ENCODE measurements at regions not wholly inside any gene's neighbourhood (a gene's known extent, or its start where the extent isn't known, plus 50 kb on each side); places are given as distances from the start of the nearest gene placed in this dataset.

DNA sequence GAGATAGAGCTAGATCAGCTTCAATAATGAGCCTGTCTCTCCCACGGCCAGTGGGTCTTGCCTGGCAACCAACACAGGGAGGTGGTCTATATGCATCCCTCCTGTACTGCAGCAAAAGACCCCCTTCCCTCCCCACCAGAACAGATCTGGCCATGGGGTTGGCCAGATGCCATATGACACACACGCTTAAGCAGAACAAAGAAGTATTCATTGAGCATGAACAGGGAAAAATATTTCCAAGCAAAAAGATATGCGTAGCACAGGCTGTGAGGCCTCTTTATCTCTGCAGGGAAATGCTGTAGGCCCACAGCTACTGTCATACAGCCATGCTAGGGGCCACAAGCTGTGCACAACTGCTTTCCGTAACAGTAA is 73.4 kb upstream of the NRSN1 start:
- H3K36me3 ChIP-seq (ENCODE audit: control insufficient read depth, insufficient read depth, low read length) = no peaks in the 10 kb centered on the region
- peaks cover 9% of the 10 kb centered on the region for H3K9me3 ChIP-seq (ENCODE audit: control insufficient read depth, insufficient read depth, low read length)
- DNase-seq (no peak), ATAC-seq (ENCODE audit: low read depth) (no peak)
- H3K18ac ChIP-seq (ENCODE audit: low read depth, low read length) = no peak overlapping the region
- no peak overlapping the region for H2AFZ ChIP-seq (replicated peaks; ENCODE audit: low read length, poor library complexity)
- no peak overlapping the region for H4K5ac ChIP-seq (ENCODE audit: low read depth, low read length)
- CTCF ChIA-PET = interaction anchor here (0.7 kb wide), 1 partner anchor 28 kb away, joined by 3 read pairs; no protein-coding TSS in a partner anchor
- no peak overlapping the region for H3K4me2 ChIP-seq (ENCODE audit: low read depth, low read length)
- no peak overlapping the region for H2AK5ac ChIP-seq (ENCODE audit: low read depth, low read length)
- H3K4me3 ChIP-seq (ENCODE audit: insufficient read depth, low read depth, low read length) = no peak overlapping the region
- H2BK20ac ChIP-seq (ENCODE audit: low read depth, low read length) = no peak overlapping the region
- in situ Hi-C loops (cut with MboI; ENCODE audit: low sequenced_read_pairs) (no loop called here), intact Hi-C loops (cut with micrococcal nuclease) (no loop called here), dilution Hi-C loops (cut with HindIII; ENCODE audit: low sequenced_read_pairs, unreplicated experiment) (no loop called here)
- TF ChIP-seq RAD21 (IDR thresholded peaks at IDR 0.05; ENCODE audit: low read length) (no peak), NFE2L2 (IDR thresholded peaks at IDR 0.05; ENCODE audit: low read depth, low read length) (no peak), CEBPB (IDR thresholded peaks at IDR 0.05; ENCODE audit: low read depth, low read length) (no peak), MAFK (IDR thresholded peaks at IDR 0.05; ENCODE audit: low read depth, low read length) (no peak), RCOR1 (IDR thresholded peaks at IDR 0.05; ENCODE audit: insufficient replicate concordance, low read length) (no peak), BHLHE40 (IDR thresholded peaks at IDR 0.05; ENCODE audit: low read depth, low read length) (no peak)
- TF ChIP-seq, protein P1, sequence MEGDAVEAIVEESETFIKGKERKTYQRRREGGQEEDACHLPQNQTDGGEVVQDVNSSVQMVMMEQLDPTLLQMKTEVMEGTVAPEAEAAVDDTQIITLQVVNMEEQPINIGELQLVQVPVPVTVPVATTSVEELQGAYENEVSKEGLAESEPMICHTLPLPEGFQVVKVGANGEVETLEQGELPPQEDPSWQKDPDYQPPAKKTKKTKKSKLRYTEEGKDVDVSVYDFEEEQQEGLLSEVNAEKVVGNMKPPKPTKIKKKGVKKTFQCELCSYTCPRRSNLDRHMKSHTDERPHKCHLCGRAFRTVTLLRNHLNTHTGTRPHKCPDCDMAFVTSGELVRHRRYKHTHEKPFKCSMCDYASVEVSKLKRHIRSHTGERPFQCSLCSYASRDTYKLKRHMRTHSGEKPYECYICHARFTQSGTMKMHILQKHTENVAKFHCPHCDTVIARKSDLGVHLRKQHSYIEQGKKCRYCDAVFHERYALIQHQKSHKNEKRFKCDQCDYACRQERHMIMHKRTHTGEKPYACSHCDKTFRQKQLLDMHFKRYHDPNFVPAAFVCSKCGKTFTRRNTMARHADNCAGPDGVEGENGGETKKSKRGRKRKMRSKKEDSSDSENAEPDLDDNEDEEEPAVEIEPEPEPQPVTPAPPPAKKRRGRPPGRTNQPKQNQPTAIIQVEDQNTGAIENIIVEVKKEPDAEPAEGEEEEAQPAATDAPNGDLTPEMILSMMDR (conservative IDR thresholded peaks at IDR 0.05; ENCODE audit: low read depth, low read length) = no peak
- TF ChIP-seq, protein P2, sequence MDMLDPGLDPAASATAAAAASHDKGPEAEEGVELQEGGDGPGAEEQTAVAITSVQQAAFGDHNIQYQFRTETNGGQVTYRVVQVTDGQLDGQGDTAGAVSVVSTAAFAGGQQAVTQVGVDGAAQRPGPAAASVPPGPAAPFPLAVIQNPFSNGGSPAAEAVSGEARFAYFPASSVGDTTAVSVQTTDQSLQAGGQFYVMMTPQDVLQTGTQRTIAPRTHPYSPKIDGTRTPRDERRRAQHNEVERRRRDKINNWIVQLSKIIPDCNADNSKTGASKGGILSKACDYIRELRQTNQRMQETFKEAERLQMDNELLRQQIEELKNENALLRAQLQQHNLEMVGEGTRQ (IDR thresholded peaks at IDR 0.05; ENCODE audit: low read depth, low read length) = no peak
- H2BK5ac ChIP-seq (ENCODE audit: low read depth, low read length, poor library complexity, severe bottlenecking) = no peak overlapping the region
- no peak overlapping the region for H3K9ac ChIP-seq (ENCODE audit: low read depth, low read length)
- no peak overlapping the region for H4K91ac ChIP-seq (ENCODE audit: insufficient read depth, low read depth, low read length)
- no peak overlapping the region for H2AK9ac ChIP-seq (replicated peaks; ENCODE audit: low read depth, low read length, poor library complexity)
- no peak overlapping the region for H3K23ac ChIP-seq (ENCODE audit: low read depth, low read length)
- H2BK120ac ChIP-seq (ENCODE audit: low read depth, low read length) = no peak overlapping the region
- WGBS, 2 experiments (ENCODE audit: extremely low coverage in 2 of 2, insufficient read length in 1 of 2) = 30% methylated on average over 2 of the region's 4 CpGs; no CpG with 5 or more reads in 1 of the 2 experiments
- no peaks in the 10 kb centered on the region for H4K20me1 ChIP-seq (ENCODE audit: insufficient read depth, low read length)
- no peak overlapping the region for H4K8ac ChIP-seq (ENCODE audit: low read depth in 2 of 2, low read length in 2 of 2)
- no peak overlapping the region for H2BK15ac ChIP-seq (ENCODE audit: low read depth, low read length)
- H3K14ac ChIP-seq (replicated peaks; ENCODE audit: low read depth, low read length) = no peak overlapping the region
- H3K79me1 ChIP-seq (ENCODE audit: low read depth in 1 of 2, low read length in 2 of 2) = no peaks in the 10 kb centered on the region
- H3K9me1 ChIP-seq (ENCODE audit: insufficient read depth, low read length) = no peaks in the 10 kb centered on the region
- POLR2A ChIA-PET (ENCODE audit: unreplicated experiment) = no interaction called here
- H3K4ac ChIP-seq (ENCODE audit: low read depth, low read length) = no peak overlapping the region
- no peaks in the 10 kb centered on the region for H3K27me3 ChIP-seq (ENCODE audit: control insufficient read depth, insufficient read depth, low read length)
- H3K4me1 ChIP-seq (ENCODE audit: control insufficient read depth, insufficient read depth, low read length) = no peaks in the 10 kb centered on the region
- BruUV-seq (replicated peaks) = no TSS peak
- H3K56ac ChIP-seq (ENCODE audit: extremely low read depth, insufficient read depth, low read length) = no peak overlapping the region
- H3K27ac ChIP-seq (ENCODE audit: insufficient read depth, low read length) = no peak overlapping the region
